SK-N-SH (cell line): ENCODE measurements at regions not wholly inside any gene's neighbourhood (a gene's known extent, or its start where the extent isn't known, plus 50 kb on each side); places are given as distances from the start of the nearest gene placed in this dataset.

Experiments
- CTCF ChIA-PET: fragments of 300-600, 350-600 bp; formaldehyde crosslinking; extraction: SDS; loops from one replicate; lab custom pipeline; 2021; lab: Yijun Ruan, JAX
- POLR2A ChIA-PET: fragments of 350-600 bp; sonication (Branson Sonifier 250); formaldehyde crosslinking; extraction: SDS; loops from one replicate; lab custom pipeline; 2020; ENCODE audit warnings: antibody characterized with exemption, inconsistent platforms; lab: Yijun Ruan, JAX
- DNase-seq: peaks from one replicate; pipeline ENCODE4 v3.0.0; 2012
- H2AFZ ChIP-seq: fragments of 200-600 bp; sonication (generic); 2 replicates; pipeline ENCODE4 v1.8.1; 2016; ENCODE audit warnings: antibody characterized with exemption, mild to moderate bottlenecking, low read depth
- H3F3A ChIP-seq: fragments of 200-600 bp; sonication (generic); replicated peaks from 2 replicates; pipeline ENCODE3; 2016; ENCODE audit warnings: antibody characterized with exemption, mild to moderate bottlenecking; ENCODE audit not compliant: insufficient read depth
- H3K27ac ChIP-seq, 2 experiments: fragments of 200-500 bp in 1 of 2; fragments of 200-600 bp in 1 of 2; sonication (Bioruptor generic) in 1 of 2; sonication (generic), shearing (Covaris generic) in 1 of 2; 2 replicates each; pipeline versions ENCODE4 v1.5.1 to v1.6.1; 2014 to 2016; ENCODE audit warnings: low read depth in 2 of 2, inconsistent platforms in 1 of 2, low read length in 1 of 2, mild to moderate bottlenecking in 1 of 2, mixed read lengths in 1 of 2
- H3K27me3 ChIP-seq: fragments of 200-600 bp; sonication (generic), shearing (Covaris generic); 2 replicates; pipeline ENCODE4 v1.6.1; 2016; ENCODE audit warnings: mixed run types; ENCODE audit not compliant: insufficient read depth
- H3K36me3 ChIP-seq, 2 experiments: fragments of 200-500 bp in 1 of 2; fragments of 200-600 bp in 1 of 2; sonication (Bioruptor generic) in 1 of 2; sonication (generic) in 1 of 2; replicated peaks in 1 of 2; 2 replicates each; pipeline versions ENCODE3 to v1.5.1; 2014 to 2016; ENCODE audit warnings: low read length in 1 of 2, mild to moderate bottlenecking in 1 of 2; ENCODE audit not compliant: insufficient read depth in 2 of 2, control insufficient read depth in 1 of 2
- H3K4me1 ChIP-seq, 2 experiments: fragments of 200-500 bp in 1 of 2; fragments of 200-600 bp in 1 of 2; sonication (Bioruptor generic) in 1 of 2; sonication (generic), shearing (Covaris generic) in 1 of 2; 2 replicates each; pipeline versions ENCODE4 v1.5.1 to v1.6.1; 2014 to 2016; ENCODE audit warnings: low read depth in 1 of 2, low read length in 1 of 2, mixed run types in 1 of 2; ENCODE audit not compliant: insufficient read depth in 2 of 2, control insufficient read depth in 1 of 2
- H3K4me2 ChIP-seq: fragments of 200-600 bp; sonication (generic), shearing (Covaris generic); 2 replicates; pipeline ENCODE4 v1.6.1; 2017; ENCODE audit warnings: mixed run types
- H3K4me3 ChIP-seq, 2 experiments: fragments of 200-500 bp in 1 of 2; fragments of 200-600 bp in 1 of 2; sonication (Bioruptor generic) in 1 of 2; sonication (generic), shearing (Covaris generic) in 1 of 2; 2 replicates each; pipeline versions ENCODE4 v1.5.1 to v1.8.1; 2014 to 2016; ENCODE audit warnings: low read depth in 2 of 2, inconsistent platforms in 1 of 2, low read length in 1 of 2, mild to moderate bottlenecking in 1 of 2, mixed read lengths in 1 of 2, moderate library complexity in 1 of 2
- H3K79me2 ChIP-seq: fragments of 200-600 bp; sonication (generic); 2 replicates; pipeline ENCODE4 v1.8.1; 2017; ENCODE audit warnings: mild to moderate bottlenecking; ENCODE audit not compliant: insufficient read depth
- H3K9ac ChIP-seq: fragments of 200-600 bp; sonication (generic); 2 replicates; pipeline ENCODE4 v1.6.1; 2017; ENCODE audit warnings: mixed run types
- H3K9me2 ChIP-seq: fragments of 200-600 bp; sonication (generic); 2 replicates; pipeline ENCODE4 v1.6.1; 2017; ENCODE audit warnings: mixed run types
- H3K9me3 ChIP-seq: fragments of 200-600 bp; sonication (generic); 2 replicates; pipeline ENCODE4 v1.6.1; 2017; ENCODE audit warnings: mixed run types, mild to moderate bottlenecking, moderate library complexity
- H4K20me1 ChIP-seq: fragments of 200-600 bp; sonication (generic); 2 replicates; pipeline ENCODE4 v1.6.1; 2017; ENCODE audit warnings: mild to moderate bottlenecking, mixed run types; ENCODE audit not compliant: insufficient read depth
- CTCF ChIP-seq: fragments of 200-600 bp; sonication (generic); IDR thresholded peaks from 2 replicates; pipeline ENCODE4 v1.6.1; 2017; ENCODE audit warnings: antibody characterized with exemption, mild to moderate bottlenecking, moderate library complexity
- ELF1 ChIP-seq: IDR thresholded peaks from 2 replicates; pipeline ENCODE4 v1.4.0; 2012
- FOXJ3 ChIP-seq: sonication (generic); formaldehyde crosslinking; IDR thresholded peaks from 2 replicates; pipeline ENCODE4 v1.5.1; 2020; ENCODE audit warnings: mild to moderate bottlenecking, missing genetic modification reagents
- FOXM1 ChIP-seq: IDR thresholded peaks from 2 replicates; pipeline ENCODE4 v1.4.0; 2012; ENCODE audit warnings: low read depth, mild to moderate bottlenecking
- GABPA ChIP-seq: IDR thresholded peaks from 2 replicates; pipeline ENCODE4 v1.4.0; 2012; ENCODE audit warnings: low read depth, mild to moderate bottlenecking
- GATA2 ChIP-seq: sonication (generic); formaldehyde crosslinking; IDR thresholded peaks from 2 replicates; pipeline ENCODE4 v1.5.0; 2020; ENCODE audit warnings: mild to moderate bottlenecking, missing genetic modification reagents
- IRF3 ChIP-seq: fragments of 150-350 bp; IDR thresholded peaks from 2 replicates; pipeline ENCODE4 v1.6.1; 2016; ENCODE audit warnings: mild to moderate bottlenecking, low read depth, low read length
- MAX ChIP-seq: IDR thresholded peaks from 2 replicates; pipeline ENCODE4 v1.4.0; 2012; ENCODE audit warnings: low read depth
- MEF2A ChIP-seq: IDR thresholded peaks from 2 replicates; pipeline ENCODE4 v1.4.0; 2012; ENCODE audit warnings: low read depth, borderline replicate concordance
- MXI1 ChIP-seq: IDR thresholded peaks from 2 replicates; pipeline ENCODE4 v1.6.1; 2012; ENCODE audit warnings: mild to moderate bottlenecking, low read depth, low read length, improper control_type of control experiment
- NFIC ChIP-seq: IDR thresholded peaks from 2 replicates; pipeline ENCODE4 v1.4.0; 2012; ENCODE audit warnings: borderline replicate concordance
- RCOR1 ChIP-seq: fragments of 150-350 bp; IDR thresholded peaks from 2 replicates; pipeline ENCODE4 v1.6.1; 2017; ENCODE audit warnings: antibody characterized with exemption, low read length
- USF1 ChIP-seq: IDR thresholded peaks from 2 replicates; pipeline ENCODE4 v1.4.0; 2012; ENCODE audit warnings: low read depth, borderline replicate concordance
- YY1 ChIP-seq: IDR thresholded peaks from 2 replicates; pipeline ENCODE4 v1.4.0; 2012; ENCODE audit warnings: low read depth, mild to moderate bottlenecking
- ZBTB33 ChIP-seq: IDR thresholded peaks from 2 replicates; pipeline ENCODE4 v1.4.0; 2012; ENCODE audit warnings: low read depth, borderline replicate concordance
- WGBS: methylation state at CpG from one replicate; pipeline ENCODE4 v1.1.6; 2017; ENCODE audit warnings: low lambda C conversion rate; 5-methylcytosine and 5-hydroxymethylcytosine counted together
- TF ChIP-seq, protein P1 (sequence below): IDR thresholded peaks from 2 replicates; pipeline ENCODE4 v1.6.1; 2012; ENCODE audit warnings: mild to moderate bottlenecking, low read depth, low read length, moderate library complexity

DNA sequence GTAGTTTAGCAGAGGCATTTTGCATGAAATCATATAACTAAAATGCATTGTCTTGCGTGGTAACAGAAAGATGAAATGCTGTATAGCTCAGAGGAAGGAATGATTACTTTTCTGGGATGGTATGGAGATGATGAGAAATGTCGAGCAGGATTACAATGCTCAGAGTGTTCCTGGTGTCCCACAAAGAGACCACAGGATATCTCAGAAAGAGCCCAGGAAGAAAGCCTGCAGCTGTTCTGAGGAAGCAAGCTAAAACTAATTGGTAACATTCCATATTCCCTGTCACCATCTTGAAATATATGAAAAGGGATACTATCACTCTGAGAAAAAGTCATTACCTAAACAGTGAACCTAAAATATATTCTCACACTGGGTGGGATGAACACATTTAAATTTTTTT, 233.1 kb downstream of the POU4F1 start:
- H3K9ac ChIP-seq, result no peak overlapping the region
- H3K9me3 ChIP-seq, result no peaks in the 10 kb centered on the region
- no peaks in the 10 kb centered on the region for H4K20me1 ChIP-seq
- H3K4me1 ChIP-seq, result no peaks in the 10 kb centered on the region
- H3K4me2 ChIP-seq, result no peak overlapping the region
- no peak for DNase-seq
- no peaks in the 10 kb centered on the region for H3F3A ChIP-seq
- no peak overlapping the region for H3K27ac ChIP-seq
- H3K9me2 ChIP-seq, result no peaks in the 10 kb centered on the region
- H2AFZ ChIP-seq, result no peak overlapping the region
- no peaks in the 10 kb centered on the region for H3K27me3 ChIP-seq
- no peaks in the 10 kb centered on the region for H3K79me2 ChIP-seq
- no peak for TF ChIP-seq NFIC
- no peak for TF ChIP-seq FOXJ3 (CRISPR knock-in tag)
- no peak for TF ChIP-seq IRF3
- TF ChIP-seq GABPA, result no peak
- no peak for TF ChIP-seq MAX
- no peak for TF ChIP-seq CTCF
- no peak for TF ChIP-seq MEF2A
- TF ChIP-seq ZBTB33, result no peak
- no peak for TF ChIP-seq ELF1
- no peak for TF ChIP-seq USF1
- no peak for TF ChIP-seq MXI1
- TF ChIP-seq, protein P1, sequence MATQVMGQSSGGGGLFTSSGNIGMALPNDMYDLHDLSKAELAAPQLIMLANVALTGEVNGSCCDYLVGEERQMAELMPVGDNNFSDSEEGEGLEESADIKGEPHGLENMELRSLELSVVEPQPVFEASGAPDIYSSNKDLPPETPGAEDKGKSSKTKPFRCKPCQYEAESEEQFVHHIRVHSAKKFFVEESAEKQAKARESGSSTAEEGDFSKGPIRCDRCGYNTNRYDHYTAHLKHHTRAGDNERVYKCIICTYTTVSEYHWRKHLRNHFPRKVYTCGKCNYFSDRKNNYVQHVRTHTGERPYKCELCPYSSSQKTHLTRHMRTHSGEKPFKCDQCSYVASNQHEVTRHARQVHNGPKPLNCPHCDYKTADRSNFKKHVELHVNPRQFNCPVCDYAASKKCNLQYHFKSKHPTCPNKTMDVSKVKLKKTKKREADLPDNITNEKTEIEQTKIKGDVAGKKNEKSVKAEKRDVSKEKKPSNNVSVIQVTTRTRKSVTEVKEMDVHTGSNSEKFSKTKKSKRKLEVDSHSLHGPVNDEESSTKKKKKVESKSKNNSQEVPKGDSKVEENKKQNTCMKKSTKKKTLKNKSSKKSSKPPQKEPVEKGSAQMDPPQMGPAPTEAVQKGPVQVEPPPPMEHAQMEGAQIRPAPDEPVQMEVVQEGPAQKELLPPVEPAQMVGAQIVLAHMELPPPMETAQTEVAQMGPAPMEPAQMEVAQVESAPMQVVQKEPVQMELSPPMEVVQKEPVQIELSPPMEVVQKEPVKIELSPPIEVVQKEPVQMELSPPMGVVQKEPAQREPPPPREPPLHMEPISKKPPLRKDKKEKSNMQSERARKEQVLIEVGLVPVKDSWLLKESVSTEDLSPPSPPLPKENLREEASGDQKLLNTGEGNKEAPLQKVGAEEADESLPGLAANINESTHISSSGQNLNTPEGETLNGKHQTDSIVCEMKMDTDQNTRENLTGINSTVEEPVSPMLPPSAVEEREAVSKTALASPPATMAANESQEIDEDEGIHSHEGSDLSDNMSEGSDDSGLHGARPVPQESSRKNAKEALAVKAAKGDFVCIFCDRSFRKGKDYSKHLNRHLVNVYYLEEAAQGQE, result no peak
- TF ChIP-seq YY1, result no peak
- no peak for TF ChIP-seq RCOR1
- TF ChIP-seq FOXM1, result no peak
- no peak for TF ChIP-seq GATA2 (CRISPR knock-in tag)
- 36% methylated on average over 2 of the region's 2 CpGs for WGBS
- ChIA-PET POLR2A (no interaction called here), CTCF (interaction anchor here (1.0 kb wide), 1 partner anchor 14 kb away, joined by 3 read pairs; no protein-coding TSS in a partner anchor)
- H3K4me3 ChIP-seq, result no peak overlapping the region
- H3K36me3 ChIP-seq, result no peaks in the 10 kb centered on the region
